T-helper 2 cell (primary cell): ENCODE measurements at regions not wholly inside any gene's neighbourhood (a gene's known extent, or its start where the extent isn't known, plus 50 kb on each side); places are given as distances from the start of the nearest gene placed in this dataset.

Experiments used
- DNase-seq, 5 experiments: peaks; one replicate each; pipeline versions ENCODE4 v3.0.0 to v3.0.0-alpha.2; 2012 to 2022

DNA sequence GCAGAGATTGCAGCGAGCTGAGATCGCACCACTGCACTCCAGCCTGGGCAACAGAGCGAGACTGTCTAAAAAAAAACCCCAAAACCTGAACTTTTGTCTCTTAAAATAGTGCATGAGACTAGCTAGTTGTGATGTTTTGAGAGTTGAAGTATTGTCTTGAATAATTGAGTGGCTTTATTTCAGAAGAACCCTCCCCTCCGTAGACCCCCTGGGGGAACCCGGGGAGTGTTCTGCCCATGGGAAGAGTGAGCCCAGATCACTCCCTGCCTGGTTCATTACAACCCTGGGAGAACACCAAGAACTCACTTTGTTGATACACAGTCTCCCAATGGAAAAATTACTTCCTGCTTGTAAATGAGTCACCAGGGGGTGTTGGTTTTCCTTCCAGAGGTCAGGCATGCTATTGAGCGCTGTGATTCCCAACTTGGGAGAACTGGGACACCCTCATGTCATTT lies 65.3 kb upstream of the SHISA3 start:
- no peak for DNase-seq

DNA sequence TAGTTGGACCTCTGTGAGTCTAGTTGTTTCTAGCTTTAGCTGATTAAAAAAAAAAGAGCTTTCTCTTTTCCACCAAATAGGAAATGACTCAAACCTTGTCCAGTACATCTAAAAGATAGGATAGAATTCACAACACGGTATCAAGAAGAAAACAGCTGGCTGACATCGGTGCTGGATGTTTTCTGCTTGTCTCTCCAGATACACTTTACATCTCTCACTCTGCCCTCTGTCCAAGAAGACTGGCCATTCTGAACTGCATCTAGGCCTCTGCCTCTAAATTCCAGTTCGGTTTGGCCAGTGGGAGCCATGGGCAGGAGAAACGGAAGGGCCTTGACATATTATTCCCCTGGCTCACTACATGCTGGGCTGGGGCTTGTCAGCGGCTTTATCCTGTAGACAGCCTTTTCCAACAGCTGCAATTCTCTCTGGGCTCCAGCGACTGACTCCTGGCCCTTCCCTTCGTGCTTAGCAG lies 57.3 kb upstream of the SHISA3 start:
- DNase-seq: no peak

DNA sequence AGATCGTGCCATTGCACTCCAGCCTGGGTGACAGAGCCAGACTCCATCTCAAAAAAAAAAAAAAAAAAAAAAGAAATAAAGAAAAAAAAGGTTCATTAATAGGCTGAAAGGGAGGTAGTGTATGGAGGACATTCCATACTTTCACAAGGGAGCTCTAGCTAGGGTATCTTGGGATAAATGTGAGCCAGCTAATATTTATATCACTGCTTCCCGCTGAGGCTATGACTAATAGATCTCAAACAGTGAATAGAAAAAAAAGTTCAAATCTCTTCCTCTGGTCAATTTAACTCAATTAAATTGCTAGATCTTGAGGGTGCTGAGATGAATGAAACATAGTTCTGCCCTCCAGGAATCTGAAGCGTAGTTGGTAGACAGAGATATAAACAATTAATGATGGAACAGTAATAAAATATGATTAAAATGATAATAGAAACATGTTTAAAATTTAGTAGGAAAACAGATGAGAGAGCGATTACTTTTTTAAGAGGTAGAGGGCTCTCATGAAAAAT lies 55.7 kb upstream of the SHISA3 start:
- no peak for DNase-seq

DNA sequence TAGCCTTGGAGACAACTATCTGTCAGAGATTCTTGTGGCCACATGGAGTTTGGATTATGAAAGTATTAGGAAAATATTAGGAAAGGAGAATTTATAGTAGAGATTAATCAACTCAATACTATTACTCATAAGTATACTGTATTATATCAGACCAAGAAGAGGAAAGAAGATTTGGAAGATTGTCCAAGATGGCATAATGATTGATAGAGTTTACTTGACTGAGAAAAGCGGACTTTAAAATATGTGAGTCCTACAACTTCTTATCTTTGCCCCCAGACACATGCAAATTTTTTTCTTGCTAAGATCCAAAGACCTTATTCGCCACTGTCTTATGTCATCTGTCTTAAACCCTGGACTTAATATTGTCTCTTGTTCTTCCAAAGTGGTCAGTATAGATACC lies 54.8 kb upstream of the SHISA3 start:
- no peak for DNase-seq

DNA sequence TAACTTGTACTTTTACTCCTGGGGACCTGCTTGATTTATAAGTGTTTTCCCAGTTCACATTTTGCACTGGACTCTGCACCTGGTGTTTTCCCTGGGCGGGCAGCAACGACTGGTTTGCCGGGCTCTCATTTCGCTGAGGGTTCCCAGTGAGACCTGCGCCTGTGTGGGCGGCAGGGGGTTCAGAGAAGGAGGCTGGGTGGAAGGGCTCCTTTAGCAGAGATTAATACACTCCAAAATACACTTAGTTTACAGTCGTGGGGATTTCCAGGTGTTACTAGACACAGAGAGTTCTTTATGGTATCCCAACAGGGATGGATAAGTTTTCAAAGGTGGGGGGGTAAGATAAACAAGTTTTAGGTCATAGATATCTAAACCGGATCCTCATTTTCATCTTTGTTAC lies 53.0 kb upstream of the SHISA3 start:
- DNase-seq: no peak

DNA sequence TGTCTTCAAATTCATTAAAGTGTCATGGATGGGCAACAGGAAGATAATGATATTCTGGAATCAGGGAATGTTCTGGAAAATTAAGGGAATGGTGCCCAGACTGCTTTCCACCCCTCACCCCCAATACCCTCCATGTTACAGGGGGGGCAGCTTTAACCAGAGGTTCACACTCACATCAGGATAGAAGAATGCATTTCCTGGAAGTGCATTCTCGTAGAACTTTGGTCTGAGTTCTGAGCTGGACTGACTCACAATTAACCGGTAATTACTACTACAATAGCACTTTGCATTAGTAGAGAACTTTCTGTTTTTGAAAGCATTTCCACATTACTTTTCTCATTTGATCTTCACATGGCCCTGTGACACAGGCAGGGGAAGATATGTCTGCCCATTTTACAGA lies 52.5 kb upstream of the SHISA3 start:
- no peak for DNase-seq

DNA sequence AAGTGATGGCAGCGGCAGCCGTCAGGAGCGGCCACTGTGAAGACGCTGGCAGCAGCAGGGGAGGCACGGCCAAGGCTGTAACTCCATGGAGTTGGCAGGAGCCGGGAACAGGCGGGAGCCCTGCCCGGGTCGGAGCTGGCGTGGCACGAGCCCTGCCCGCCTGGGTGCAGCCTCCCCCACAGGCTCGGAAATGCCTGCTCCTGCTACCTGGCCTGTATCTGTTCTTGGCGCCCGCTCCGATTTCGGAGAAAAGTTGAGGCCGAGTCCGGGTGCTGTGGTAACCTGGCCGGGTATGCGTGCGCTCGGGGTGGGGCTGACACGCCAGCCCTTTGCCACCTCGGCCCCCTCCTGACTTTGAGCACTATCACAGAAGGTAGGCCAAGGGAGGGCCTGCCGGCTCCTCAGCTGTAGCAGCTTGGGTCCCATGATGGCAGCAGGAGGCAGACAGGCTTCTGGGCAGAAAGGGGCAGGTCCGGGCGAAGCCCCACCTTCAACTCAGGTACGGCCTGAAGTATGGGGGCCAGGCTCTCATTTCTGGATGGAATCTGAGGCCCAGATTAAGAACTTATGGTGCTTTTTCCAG lies 51.2 kb upstream of the SHISA3 start:
- DNase-seq: no peak

DNA sequence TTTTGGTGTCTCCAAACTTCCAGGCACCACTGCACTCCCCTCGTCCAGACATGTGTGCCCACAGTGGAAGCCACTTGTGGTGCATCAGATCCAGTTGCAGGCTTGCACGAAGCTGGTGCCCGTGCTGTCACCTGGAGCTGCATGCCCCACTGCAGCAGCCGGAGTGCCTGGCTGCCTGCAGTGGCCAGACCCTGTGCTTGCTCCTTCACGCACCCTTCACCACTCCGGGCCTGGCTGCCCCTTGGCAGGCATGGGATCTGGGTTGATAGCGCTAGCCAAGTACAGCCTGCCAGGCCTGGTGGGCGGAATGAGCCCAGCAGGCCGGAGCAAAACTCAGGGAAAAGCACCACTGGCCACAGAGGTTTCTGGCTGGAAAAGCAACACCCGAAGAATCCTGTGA lies 50.2 kb upstream of the SHISA3 start:
- DNase-seq: no peak
